H9 (cell line): ENCODE measurements at regions not wholly inside any gene's neighbourhood (a gene's known extent, or its start where the extent isn't known, plus 50 kb on each side); places are given as distances from the start of the nearest gene placed in this dataset.

Experiments used
- DNase-seq: peaks from one replicate; pipeline ENCODE4 v3.0.0-alpha.2; 2017
- H2AFZ ChIP-seq: one replicate; pipeline ENCODE4 v1.6.1; 2013; ENCODE audit warnings: mild to moderate bottlenecking, low read length, control low read depth, moderate library complexity
- H2AK5ac ChIP-seq: 2 replicates; pipeline ENCODE4 v1.6.1; 2013; ENCODE audit warnings: low read length, control low read depth, mixed read lengths; ENCODE audit not compliant: insufficient read length
- H2BK120ac ChIP-seq: one replicate; pipeline ENCODE4 v1.6.1; 2013; ENCODE audit warnings: low read depth, mild to moderate bottlenecking, low read length, control low read depth, inconsistent platforms; ENCODE audit not compliant: poor library complexity, severe bottlenecking
- H2BK12ac ChIP-seq: 2 replicates; pipeline ENCODE4 v1.6.1; 2013; ENCODE audit warnings: low read length, control low read depth, mixed read lengths, low read depth; ENCODE audit not compliant: insufficient read length
- H2BK15ac ChIP-seq: 2 replicates; pipeline ENCODE4 v1.6.1; 2013; ENCODE audit warnings: low read depth, low read length, control low read depth
- H2BK20ac ChIP-seq: one replicate; pipeline ENCODE4 v1.6.1; 2013; ENCODE audit warnings: low read depth, mild to moderate bottlenecking, low read length, control low read depth, inconsistent platforms; ENCODE audit not compliant: poor library complexity, severe bottlenecking
- H2BK5ac ChIP-seq: 2 replicates; pipeline ENCODE4 v1.6.1; 2013; ENCODE audit warnings: low read length, control low read depth, mixed read lengths; ENCODE audit not compliant: insufficient read length
- H3K14ac ChIP-seq: 2 replicates; pipeline ENCODE4 v1.6.1; 2013; ENCODE audit warnings: low read length, control low read depth; ENCODE audit not compliant: insufficient read depth
- H3K18ac ChIP-seq: 2 replicates; pipeline ENCODE4 v1.6.1; 2013; ENCODE audit warnings: low read depth, mild to moderate bottlenecking, mixed read lengths, low read length, control low read depth; ENCODE audit not compliant: insufficient read length
- H3K23ac ChIP-seq: 2 replicates; pipeline ENCODE4 v1.6.1; 2013; ENCODE audit warnings: low read length, control low read depth, mixed read lengths, low read depth; ENCODE audit not compliant: insufficient read length
- H3K23me2 ChIP-seq: 2 replicates; pipeline ENCODE4 v1.6.1; 2013; ENCODE audit warnings: low read depth, mild to moderate bottlenecking, mixed read lengths, low read length, control low read depth; ENCODE audit not compliant: insufficient read length, poor library complexity, severe bottlenecking
- H3K27ac ChIP-seq: 2 replicates; pipeline ENCODE4 v1.5.1; 2013; ENCODE audit warnings: low read length, control low read depth, mixed read lengths, low read depth; ENCODE audit not compliant: insufficient read length
- H3K27me3 ChIP-seq: 2 replicates; pipeline ENCODE4 v1.6.1; 2013; ENCODE audit warnings: low read length, control low read depth, inconsistent platforms; ENCODE audit not compliant: insufficient read depth
- H3K4ac ChIP-seq: 2 replicates; pipeline ENCODE4 v1.6.1; 2013; ENCODE audit warnings: low read depth, mild to moderate bottlenecking, control low read depth, inconsistent platforms, low read length, moderate library complexity
- H3K4me1 ChIP-seq: 2 replicates; pipeline ENCODE4 v1.6.1; 2013; ENCODE audit warnings: low read length, control low read depth, inconsistent platforms; ENCODE audit not compliant: insufficient read depth
- H3K4me2 ChIP-seq: 2 replicates; pipeline ENCODE4 v1.6.1; 2013; ENCODE audit warnings: low read length, control low read depth, mixed read lengths; ENCODE audit not compliant: insufficient read length, insufficient read depth
- H3K56ac ChIP-seq: 2 replicates; pipeline ENCODE4 v1.6.1; 2013; ENCODE audit warnings: low read depth, mild to moderate bottlenecking, mixed read lengths, low read length, control low read depth; ENCODE audit not compliant: insufficient read length
- H3K79me1 ChIP-seq: 2 replicates; pipeline ENCODE4 v1.6.1; 2013; ENCODE audit warnings: low read depth, mild to moderate bottlenecking, moderate library complexity, low read length, control low read depth, inconsistent platforms; ENCODE audit not compliant: insufficient read depth, poor library complexity, severe bottlenecking
- H3K79me2 ChIP-seq: 2 replicates; pipeline ENCODE4 v1.6.1; 2013; ENCODE audit warnings: low read length, control low read depth, inconsistent platforms; ENCODE audit not compliant: insufficient read depth
- H3K9ac ChIP-seq: 2 replicates; pipeline ENCODE4 v1.6.1; 2013; ENCODE audit warnings: low read length, control low read depth, mixed read lengths; ENCODE audit not compliant: insufficient read length; ENCODE audit errors: extremely low read depth
- H3K9me3 ChIP-seq: one replicate; pipeline ENCODE4 v1.6.1; 2013; ENCODE audit warnings: low read depth, low read length, inconsistent platforms; ENCODE audit not compliant: control insufficient read depth
- H3T11ph ChIP-seq: one replicate; pipeline ENCODE4 v1.6.1; 2013; ENCODE audit warnings: mild to moderate bottlenecking, low read length, control low read depth, inconsistent platforms
- H4K20me1 ChIP-seq: one replicate; pipeline ENCODE4 v1.6.1; 2013; ENCODE audit not compliant: control insufficient read depth, insufficient read length, insufficient read depth
- H4K5ac ChIP-seq: 2 replicates; pipeline ENCODE4 v1.6.1; 2013; ENCODE audit warnings: low read depth, mild to moderate bottlenecking, mixed read lengths, low read length, control low read depth; ENCODE audit not compliant: insufficient read length
- H4K8ac ChIP-seq: replicated peaks from 2 replicates; pipeline ENCODE4 v1.6.1; 2013; ENCODE audit warnings: low read length, control low read depth, mixed read lengths, low read depth; ENCODE audit not compliant: insufficient read length
- H4K91ac ChIP-seq: 2 replicates; pipeline ENCODE4 v1.6.1; 2013; ENCODE audit warnings: low read depth, mild to moderate bottlenecking, moderate library complexity, mixed read lengths, low read length, control low read depth; ENCODE audit not compliant: insufficient read length
- H3K27ac Mint-ChIP-seq, 3 experiments: 2 replicates in 2 of 3; 3 replicates in 1 of 3; pipeline ENCODE4 v1.8.0; 2020 to 2021; ENCODE audit warnings: mixed read lengths in 3 of 3, mild to moderate bottlenecking in 1 of 3, moderate library complexity in 1 of 3
- H3K27me3 Mint-ChIP-seq: 2 replicates; pipeline ENCODE4 v1.8.0; 2021; ENCODE audit warnings: low read depth, mild to moderate bottlenecking, moderate library complexity, mixed read lengths
- H3K36me3 Mint-ChIP-seq, 3 experiments: 2 replicates in 2 of 3; 3 replicates in 1 of 3; pipeline ENCODE4 v1.8.0; 2020 to 2021; ENCODE audit warnings: low read depth in 3 of 3, mixed read lengths in 3 of 3; ENCODE audit not compliant: insufficient read depth in 1 of 3
- H3K4me1 Mint-ChIP-seq, 2 experiments: 2 replicates each; pipeline ENCODE4 v1.8.0; 2020; ENCODE audit warnings: mixed read lengths in 2 of 2
- H3K4me3 Mint-ChIP-seq, 2 experiments: 2 replicates in 1 of 2; 3 replicates in 1 of 2; pipeline ENCODE4 v1.8.0; 2020 to 2021; ENCODE audit warnings: mild to moderate bottlenecking in 2 of 2, mixed read lengths in 2 of 2, moderate library complexity in 1 of 2
- H3K9me3 Mint-ChIP-seq, 2 experiments: 2 replicates in 1 of 2; 3 replicates in 1 of 2; pipeline ENCODE4 v1.8.0; 2020; ENCODE audit warnings: mild to moderate bottlenecking in 2 of 2, mixed read lengths in 2 of 2, moderate library complexity in 1 of 2
- TF ChIP-seq, protein P1 (sequence below): fragments of 200-600 bp; sonication (generic); conservative IDR thresholded peaks from 3 replicates; pipeline ENCODE4 v1.8.0; 2021; ENCODE audit warnings: antibody characterized with exemption, mild to moderate bottlenecking

DNA sequence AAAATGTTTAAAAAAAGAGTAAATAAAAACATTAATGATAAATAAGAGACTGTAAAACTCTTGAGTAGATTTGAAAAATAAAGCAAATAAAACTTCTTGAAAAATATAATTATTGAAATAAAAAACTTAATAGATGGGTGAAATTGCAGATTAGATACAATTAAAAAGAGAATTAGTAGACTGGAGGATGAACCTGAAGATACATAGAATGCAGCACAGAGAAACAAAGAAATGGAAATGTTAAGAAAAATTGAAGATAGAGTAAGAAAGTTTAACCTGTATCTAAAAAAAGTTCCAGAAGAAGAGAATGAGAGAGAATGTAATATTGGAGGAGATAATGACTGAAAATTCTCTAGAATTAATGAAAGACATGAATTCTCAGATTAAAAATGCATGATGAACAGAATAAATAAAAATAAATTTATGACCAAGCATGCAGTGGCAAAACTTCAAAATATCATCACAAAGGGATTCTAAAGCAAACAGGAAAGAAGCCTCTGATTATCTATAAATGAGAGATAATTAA is 438.1 kb upstream of the CLINT1 start:
- Histone ChIP-seq H3K27ac (no peak overlapping the region), H2BK20ac (no peak overlapping the region), H3K4me2 (no peak overlapping the region), H4K20me1 (no peaks in the 10 kb centered on the region), H2AK5ac (no peak overlapping the region), H2BK15ac (no peak overlapping the region), H3K14ac (no peak overlapping the region), H3K79me2 (no peaks in the 10 kb centered on the region), H2BK5ac (no peak overlapping the region), H4K8ac (no peak overlapping the region), H2BK12ac (no peak overlapping the region), H3K9ac (no peak overlapping the region), H3T11ph (no peak overlapping the region), H4K5ac (no peak overlapping the region), H3K27me3 (no peaks in the 10 kb centered on the region), H3K4me1 (no peaks in the 10 kb centered on the region), H3K9me3 (no peaks in the 10 kb centered on the region), H3K18ac (no peak overlapping the region), H4K91ac (no peak overlapping the region), H2BK120ac (no peak overlapping the region), H2AFZ (no peak overlapping the region), H3K56ac (no peak overlapping the region), H3K23ac (no peak overlapping the region), H3K4ac (no peak overlapping the region), H3K23me2 (no peaks in the 10 kb centered on the region), H3K79me1 (no peaks in the 10 kb centered on the region)
- TF ChIP-seq, protein P1, sequence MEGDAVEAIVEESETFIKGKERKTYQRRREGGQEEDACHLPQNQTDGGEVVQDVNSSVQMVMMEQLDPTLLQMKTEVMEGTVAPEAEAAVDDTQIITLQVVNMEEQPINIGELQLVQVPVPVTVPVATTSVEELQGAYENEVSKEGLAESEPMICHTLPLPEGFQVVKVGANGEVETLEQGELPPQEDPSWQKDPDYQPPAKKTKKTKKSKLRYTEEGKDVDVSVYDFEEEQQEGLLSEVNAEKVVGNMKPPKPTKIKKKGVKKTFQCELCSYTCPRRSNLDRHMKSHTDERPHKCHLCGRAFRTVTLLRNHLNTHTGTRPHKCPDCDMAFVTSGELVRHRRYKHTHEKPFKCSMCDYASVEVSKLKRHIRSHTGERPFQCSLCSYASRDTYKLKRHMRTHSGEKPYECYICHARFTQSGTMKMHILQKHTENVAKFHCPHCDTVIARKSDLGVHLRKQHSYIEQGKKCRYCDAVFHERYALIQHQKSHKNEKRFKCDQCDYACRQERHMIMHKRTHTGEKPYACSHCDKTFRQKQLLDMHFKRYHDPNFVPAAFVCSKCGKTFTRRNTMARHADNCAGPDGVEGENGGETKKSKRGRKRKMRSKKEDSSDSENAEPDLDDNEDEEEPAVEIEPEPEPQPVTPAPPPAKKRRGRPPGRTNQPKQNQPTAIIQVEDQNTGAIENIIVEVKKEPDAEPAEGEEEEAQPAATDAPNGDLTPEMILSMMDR, result no peak
- H3K9me3 Mint-ChIP-seq, result peaks cover 15 to 18% of the 10 kb centered on the region in 2 experiments
- no peak for DNase-seq
- no peak overlapping the region for H3K27ac Mint-ChIP-seq
- H3K36me3 Mint-ChIP-seq, result peaks cover 3 to 15% (median 7%) of the 10 kb centered on the region in 3 experiments; a peak in 6 of 7 replicates
- H3K4me3 Mint-ChIP-seq, result no peak overlapping the region
- no peaks in the 10 kb centered on the region; the same call in 1 of the 2 replicates for H3K27me3 Mint-ChIP-seq
- H3K4me1 Mint-ChIP-seq, result no peaks in the 10 kb centered on the region
